T-cell (primary cell): ENCODE measurements at regions not wholly inside any gene's neighbourhood (a gene's known extent, or its start where the extent isn't known, plus 50 kb on each side); places are given as distances from the start of the nearest gene placed in this dataset.

Experiments used
- ATAC-seq, 4 experiments: fragments of 200-7000 bp in 3 of 4; fragments of 150-1000 bp in 1 of 4; cut with Tn5 transposase; replicated peaks in 1 of 4; 1 replicate in 3 of 4; 2 replicates in 1 of 4; pipeline ENCODE4 v1.10.0; 2021; ENCODE audit warnings: moderate library complexity in 3 of 4, mild to moderate bottlenecking in 2 of 4, moderate number of reproducible peaks in 1 of 4
- CTCF ChIA-PET, 2 donors: fragments of 300-600 bp; sonication (Branson Sonifier 250); formaldehyde crosslinking; loops; one replicate each; lab custom pipeline; 2022; ENCODE audit warnings: antibody characterized with exemption in 2 of 2; lab: Charles Lee
- POLR2A ChIA-PET, 2 donors: fragments of 300-600 bp; sonication (Branson Sonifier 250); formaldehyde crosslinking; loops; one replicate each; lab custom pipeline; 2022; ENCODE audit warnings: antibody characterized with exemption in 2 of 2; lab: Charles Lee
- DNase-seq, 35 experiments: peaks; one replicate each; pipeline versions ENCODE4 v3.0.0 to v3.0.0-alpha.2; 2013 to 2023
- H3K27ac ChIP-seq: one replicate; pipeline ENCODE4 v1.5.1; 2013; ENCODE audit warnings: low read length
- H3K27me3 ChIP-seq, 2 experiments: replicated peaks in 1 of 2; 1 replicate in 1 of 2; 2 replicates in 1 of 2; pipeline versions ENCODE4 v1.6.1 to v1.7.0; 2013; ENCODE audit warnings: low read length in 1 of 2, mixed read lengths in 1 of 2; ENCODE audit not compliant: control insufficient read depth in 2 of 2, insufficient read depth in 2 of 2; ENCODE audit errors: extremely low read depth in 1 of 2
- H3K36me3 ChIP-seq, 2 donors: 1 replicate in 1 of 2; 2 replicates in 1 of 2; pipeline versions ENCODE4 v1.6.1 to v1.7.0; 2013; ENCODE audit warnings: low read length in 1 of 2; ENCODE audit not compliant: control insufficient read depth in 2 of 2, insufficient read depth in 1 of 2; ENCODE audit errors: extremely low read depth in 1 of 2
- H3K4me1 ChIP-seq, 2 experiments: 1 replicate in 1 of 2; 2 replicates in 1 of 2; pipeline versions ENCODE4 v1.6.1 to v1.7.0; 2013; ENCODE audit warnings: low read length in 2 of 2, mixed read lengths in 1 of 2; ENCODE audit not compliant: insufficient read depth in 2 of 2, control insufficient read depth in 1 of 2; ENCODE audit errors: extremely low read depth in 1 of 2
- H3K4me3 ChIP-seq, 2 donors: 1 replicate in 1 of 2; 2 replicates in 1 of 2; pipeline versions ENCODE4 v1.5.1 to v1.7.0; 2013; ENCODE audit warnings: mild to moderate bottlenecking in 2 of 2, low read length in 1 of 2, moderate library complexity in 1 of 2; ENCODE audit not compliant: control insufficient read depth in 1 of 2; ENCODE audit errors: extremely low read depth in 1 of 2
- H3K9me3 ChIP-seq: 2 replicates; pipeline ENCODE4 v1.7.0; 2013
- H3K27ac Mint-ChIP-seq, 2 donors: one replicate each; pipeline ENCODE4 v1.8.0; 2020 to 2021; ENCODE audit warnings: mild to moderate bottlenecking in 2 of 2, mixed read lengths in 2 of 2
- H3K27me3 Mint-ChIP-seq, 2 donors: one replicate each; pipeline ENCODE4 v1.8.0; 2021 to 2022; ENCODE audit warnings: mixed read lengths in 2 of 2
- H3K36me3 Mint-ChIP-seq: one replicate; pipeline ENCODE4 v1.8.0; 2021; ENCODE audit warnings: mixed read lengths
- H3K4me1 Mint-ChIP-seq, 3 donors: one replicate each; pipeline ENCODE4 v1.8.0; 2020 to 2022; ENCODE audit warnings: mixed read lengths in 3 of 3, mild to moderate bottlenecking in 1 of 3
- H3K4me3 Mint-ChIP-seq, 3 donors: one replicate each; pipeline ENCODE4 v1.8.0; 2020 to 2022; ENCODE audit warnings: mild to moderate bottlenecking in 3 of 3, mixed read lengths in 3 of 3, moderate library complexity in 3 of 3
- H3K9me3 Mint-ChIP-seq, 3 donors: one replicate each; pipeline ENCODE4 v1.8.0; 2020 to 2022; ENCODE audit warnings: mixed read lengths in 3 of 3
- WGBS: methylation state at CpG from one replicate; pipeline ENCODE4 v1.1.5; 2013; ENCODE audit warnings: missing lambda C conversion rate; ENCODE audit not compliant: insufficient coverage; 5-methylcytosine and 5-hydroxymethylcytosine counted together

DNA sequence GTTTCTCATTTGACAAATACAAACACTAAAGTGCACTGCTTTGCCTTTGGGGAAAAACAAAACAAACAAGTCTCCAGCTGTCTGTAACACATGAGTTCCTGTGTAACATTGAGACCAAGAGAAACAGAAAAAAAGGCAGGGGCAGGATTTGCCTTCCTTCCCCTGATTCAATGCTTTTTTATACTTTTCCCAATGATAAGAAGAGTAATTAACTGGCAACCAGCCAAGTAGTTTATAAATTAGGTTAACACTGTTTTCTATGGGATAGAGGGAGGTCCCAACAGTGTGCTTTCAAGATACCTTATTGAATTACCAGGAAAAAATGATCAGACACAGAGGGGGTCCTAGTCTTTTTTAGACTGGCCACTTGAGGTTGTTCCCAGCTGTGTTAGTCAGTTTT, 346.8 kb downstream of the TRIM36 start:
- ChIA-PET POLR2A (no interaction called here), CTCF (no interaction called here)
- DNase-seq (no peak), ATAC-seq (no peak)
- Mint-ChIP-seq H3K4me3 (no peak overlapping the region), H3K27me3 (no peaks in the 10 kb centered on the region), H3K4me1 (no peaks in the 10 kb centered on the region), H3K9me3 (peaks cover 7 to 13% (median 10%) of the 10 kb centered on the region in 3 donors), H3K27ac (no peak overlapping the region), H3K36me3 (no peaks in the 10 kb centered on the region)
- Histone ChIP-seq H3K36me3 (no peaks in the 10 kb centered on the region), H3K27me3 (no peaks in the 10 kb centered on the region), H3K9me3 (no peaks in the 10 kb centered on the region), H3K4me1 (no peaks in the 10 kb centered on the region), H3K27ac (no peak overlapping the region), H3K4me3 (no peak overlapping the region)

DNA sequence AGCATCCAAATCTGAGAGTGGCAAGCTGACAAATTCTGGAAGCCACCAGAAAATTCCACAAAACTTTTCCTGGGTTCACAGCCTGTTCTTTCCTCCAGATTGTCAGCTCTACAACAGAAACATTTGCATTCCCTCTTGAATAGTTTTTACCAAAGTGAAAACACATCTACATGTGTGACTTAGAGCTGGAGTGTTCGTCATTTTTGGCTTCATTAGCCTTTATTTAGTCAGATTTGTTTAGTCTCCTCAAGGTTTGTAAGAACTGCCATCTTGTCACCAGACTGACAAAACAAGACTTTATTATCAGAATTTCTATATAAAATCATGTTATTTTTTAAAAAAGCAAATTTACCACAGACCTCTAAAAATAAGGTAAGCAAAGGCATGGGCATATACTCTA, 347.3 kb downstream of the TRIM36 start:
- Histone ChIP-seq H3K9me3 (no peaks in the 10 kb centered on the region), H3K36me3 (no peaks in the 10 kb centered on the region), H3K27me3 (no peaks in the 10 kb centered on the region), H3K27ac (no peak overlapping the region), H3K4me3 (no peak overlapping the region), H3K4me1 (no peaks in the 10 kb centered on the region)
- POLR2A ChIA-PET, result no interaction called here
- Mint-ChIP-seq H3K9me3 (peaks cover 7 to 11% (median 7%) of the 10 kb centered on the region in 3 donors), H3K36me3 (no peaks in the 10 kb centered on the region), H3K4me1 (no peaks in the 10 kb centered on the region), H3K4me3 (no peak overlapping the region), H3K27ac (no peak overlapping the region), H3K27me3 (no peaks in the 10 kb centered on the region)
- DNase-seq, result no peak
- CTCF ChIA-PET, result no interaction called here
- WGBS, result no CpG with 5 or more reads among the region's 1 CpG
- no peak for ATAC-seq

GRCh38 chr5:114790403-114790792, 379.3 kb downstream of the TRIM36 start:
- Mint-ChIP-seq H3K27ac (no peak overlapping the region), H3K36me3 (no peaks in the 10 kb centered on the region), H3K27me3 (peaks cover 0 to 4% of the 10 kb centered on the region in 2 donors), H3K9me3 (peaks cover 0 to 3% (median 0%) of the 10 kb centered on the region in 3 donors), H3K4me3 (no peak overlapping the region), H3K4me1 (no peaks in the 10 kb centered on the region)
- Histone ChIP-seq H3K27me3 (no peaks in the 10 kb centered on the region), H3K4me1 (no peaks in the 10 kb centered on the region), H3K9me3 (no peaks in the 10 kb centered on the region), H3K27ac (no peak overlapping the region), H3K36me3 (no peaks in the 10 kb centered on the region), H3K4me3 (no peak overlapping the region)
- ChIA-PET CTCF (no interaction called here), POLR2A (no interaction called here)
- WGBS, result no CpG with 5 or more reads among the region's 2 CpGs
- ATAC-seq (no peak), DNase-seq (no peak)

DNA sequence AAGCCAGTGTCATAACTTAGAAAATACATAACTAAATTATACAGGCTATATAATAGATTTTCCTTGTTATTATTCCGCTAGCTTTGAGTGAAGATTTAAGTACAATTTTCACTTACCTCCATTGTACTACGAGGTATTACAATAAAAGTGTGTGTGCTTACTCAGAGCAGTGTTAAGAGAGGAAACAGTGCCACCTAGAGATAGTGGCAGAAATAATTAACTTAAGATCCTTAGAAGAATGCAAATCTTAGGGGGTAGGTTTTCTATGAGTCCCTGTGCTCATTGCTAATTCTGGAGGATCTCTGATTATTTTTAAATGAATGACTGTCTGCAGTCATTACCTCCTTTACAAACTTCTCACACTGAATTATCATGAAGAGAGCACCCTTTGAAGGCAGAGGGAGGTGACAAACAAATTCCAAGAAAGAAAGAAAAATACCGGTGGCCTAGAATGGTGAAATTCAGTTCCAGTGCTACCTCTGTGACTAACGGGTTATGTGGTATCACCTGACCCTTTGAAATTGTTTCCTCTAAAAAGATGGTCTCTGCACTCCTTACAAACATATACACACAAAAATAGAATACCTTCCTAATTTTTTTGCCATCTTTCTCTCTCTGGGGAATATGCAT, 379.8 kb downstream of the TRIM36 start:
- ChIA-PET POLR2A (no interaction called here), CTCF (no interaction called here)
- no CpG with 5 or more reads among the region's 4 CpGs for WGBS
- Histone ChIP-seq H3K27me3 (no peaks in the 10 kb centered on the region), H3K4me1 (no peaks in the 10 kb centered on the region), H3K4me3 (no peak overlapping the region), H3K9me3 (no peaks in the 10 kb centered on the region), H3K36me3 (no peaks in the 10 kb centered on the region), H3K27ac (no peak overlapping the region)
- no peak overlapping the region for H3K27ac Mint-ChIP-seq
- no peak overlapping the region for H3K4me3 Mint-ChIP-seq
- ATAC-seq, result no peak
- peaks cover 0 to 4% of the 10 kb centered on the region in 2 donors for H3K27me3 Mint-ChIP-seq
- peaks cover 0 to 3% (median 0%) of the 10 kb centered on the region in 3 donors for H3K9me3 Mint-ChIP-seq
- H3K36me3 Mint-ChIP-seq, result no peaks in the 10 kb centered on the region
- H3K4me1 Mint-ChIP-seq, result no peaks in the 10 kb centered on the region
- DNase-seq, result no peak

DNA sequence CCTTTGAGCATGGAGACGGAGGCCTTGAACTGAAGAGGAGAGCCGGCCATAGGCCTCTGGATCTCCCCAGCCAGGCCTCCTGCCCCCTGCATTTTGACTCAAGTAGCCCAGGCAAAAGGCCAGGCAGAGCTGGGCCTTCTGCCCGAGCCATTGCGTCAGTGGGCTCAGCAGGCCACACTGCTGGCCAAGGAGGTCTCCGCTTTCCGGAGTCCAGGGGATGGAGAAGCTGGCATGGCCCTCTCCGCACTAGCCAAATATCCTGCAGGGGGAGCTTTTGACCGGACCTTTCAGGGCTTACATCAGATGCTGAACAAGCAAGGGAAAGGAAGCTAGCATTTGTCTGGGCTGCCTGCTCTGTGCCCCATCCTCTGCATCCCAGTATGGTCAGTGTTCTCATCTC, 386.8 kb downstream of the TRIM36 start:
- 74% methylated on average over 6 of the region's 8 CpGs for WGBS
- no peak for ATAC-seq
- H3K36me3 Mint-ChIP-seq, result no peaks in the 10 kb centered on the region

GRCh38 chr5:114782177-114782576, 387.5 kb downstream of the TRIM36 start:
- no peaks in the 10 kb centered on the region for H3K27me3 Mint-ChIP-seq

More for the DNA sequence above, 386.8 kb downstream of the TRIM36 start:
- Mint-ChIP-seq H3K4me1 (no peaks in the 10 kb centered on the region), H3K9me3 (peaks cover 0 to under 1% (median 0%) of the 10 kb centered on the region in 3 donors), H3K27me3 (no peaks in the 10 kb centered on the region), H3K27ac (no peak overlapping the region), H3K4me3 (no peak overlapping the region)
- Histone ChIP-seq H3K36me3 (no peaks in the 10 kb centered on the region), H3K27me3 (no peaks in the 10 kb centered on the region), H3K4me3 (no peak overlapping the region), H3K4me1 (no peaks in the 10 kb centered on the region), H3K9me3 (peaks cover 2% of the 10 kb centered on the region), H3K27ac (no peak overlapping the region)
- ChIA-PET CTCF (no interaction called here), POLR2A (no interaction called here)
- DNase-seq, result no peak

DNA sequence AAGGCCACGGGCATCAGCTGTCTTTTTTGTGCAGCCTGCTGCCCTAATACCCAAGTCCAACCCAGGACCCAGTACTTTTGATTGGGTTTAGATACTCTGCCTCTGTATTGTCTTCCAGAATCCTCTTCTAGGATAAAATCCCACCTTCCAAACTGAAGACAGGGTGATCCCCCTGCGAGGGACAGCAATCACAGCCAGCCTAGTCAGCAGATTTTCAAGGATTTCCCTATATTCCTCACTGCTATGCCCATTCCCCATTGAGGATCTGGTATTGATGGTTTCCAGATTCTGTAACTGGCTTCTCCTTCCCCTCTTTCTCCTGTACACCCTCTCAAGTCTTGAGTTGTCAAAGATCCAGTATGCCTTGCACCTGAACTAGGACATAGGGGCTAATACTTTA, 389.4 kb downstream of the TRIM36 start:
- WGBS, result 50% methylated on average over 1 of the region's 2 CpGs
- CTCF ChIA-PET, result no interaction called here
- H3K4me1 Mint-ChIP-seq, result no peaks in the 10 kb centered on the region

More at GRCh38 chr5:114782177-114782576, 387.5 kb downstream of the TRIM36 start:
- H3K36me3 ChIP-seq, result no peaks in the 10 kb centered on the region
- H3K36me3 Mint-ChIP-seq, result no peaks in the 10 kb centered on the region
- H3K27me3 ChIP-seq, result no peaks in the 10 kb centered on the region
- WGBS, result 100% methylated on average over 1 of the region's 8 CpGs
- H3K27ac ChIP-seq, result no peak overlapping the region
- H3K4me3 ChIP-seq, result no peak overlapping the region
- POLR2A ChIA-PET, result no interaction called here
- H3K9me3 Mint-ChIP-seq, result peaks cover 0 to 2% (median 0%) of the 10 kb centered on the region in 3 donors
- no peaks in the 10 kb centered on the region for H3K4me1 ChIP-seq
- ATAC-seq (no peak), DNase-seq (no peak)
- H3K9me3 ChIP-seq, result peaks cover 2% of the 10 kb centered on the region
- CTCF ChIA-PET, result no interaction called here
- no peaks in the 10 kb centered on the region for H3K4me1 Mint-ChIP-seq
- no peak overlapping the region for H3K4me3 Mint-ChIP-seq
- H3K27ac Mint-ChIP-seq, result no peak overlapping the region

More for the DNA sequence above, 389.4 kb downstream of the TRIM36 start:
- Histone ChIP-seq H3K9me3 (peaks cover 2% of the 10 kb centered on the region), H3K27me3 (no peaks in the 10 kb centered on the region), H3K27ac (no peak overlapping the region), H3K4me3 (no peak overlapping the region), H3K4me1 (no peaks in the 10 kb centered on the region), H3K36me3 (no peaks in the 10 kb centered on the region)
- Mint-ChIP-seq H3K9me3 (peaks cover 0 to 2% (median 0%) of the 10 kb centered on the region in 3 donors), H3K4me3 (no peak overlapping the region), H3K27me3 (no peaks in the 10 kb centered on the region), H3K36me3 (no peaks in the 10 kb centered on the region), H3K27ac (no peak overlapping the region)
- no peak for ATAC-seq
- POLR2A ChIA-PET, result no interaction called here
- no peak for DNase-seq
